GM23338 (cell line): ENCODE measurements at regions not wholly inside any gene's neighbourhood (a gene's known extent, or its start where the extent isn't known, plus 50 kb on each side); places are given as distances from the start of the nearest gene placed in this dataset.

Source experiments
- ATAC-seq: fragments of 200-7000 bp; cut with Tn5 transposase; 3 replicates; pipeline ENCODE4 v1.9.1; 2020
- DNase-seq: peaks from one replicate; pipeline ENCODE4 v3.0.0-alpha.2; 2015; ENCODE audit warnings: low spot score
- H2AFZ ChIP-seq: fragments of 200-600 bp; sonication (generic); 2 replicates; pipeline ENCODE4 v1.8.0; 2016; ENCODE audit warnings: antibody characterized with exemption, mild to moderate bottlenecking, moderate library complexity
- H3F3A ChIP-seq: fragments of 200-600 bp; sonication (generic); replicated peaks from 2 replicates; pipeline ENCODE4 v1.8.0; 2017; ENCODE audit warnings: antibody characterized with exemption, mixed run types, low read depth
- H3K27ac ChIP-seq: fragments of 200-600 bp; sonication (generic); 2 replicates; pipeline ENCODE4 v1.6.1; 2016; ENCODE audit warnings: low read depth
- H3K27me3 ChIP-seq: fragments of 200-600 bp; sonication (generic); 2 replicates; pipeline ENCODE4 v1.8.0; 2016; ENCODE audit warnings: mild to moderate bottlenecking, mixed run types, moderate library complexity; ENCODE audit not compliant: insufficient read depth
- H3K36me3 ChIP-seq: fragments of 200-600 bp; sonication (generic); 2 replicates; pipeline ENCODE4 v1.8.0; 2016; ENCODE audit warnings: mild to moderate bottlenecking; ENCODE audit not compliant: insufficient read depth
- H3K4me1 ChIP-seq: fragments of 200-600 bp; sonication (generic); 2 replicates; pipeline ENCODE4 v1.8.0; 2016; ENCODE audit warnings: mild to moderate bottlenecking, moderate library complexity; ENCODE audit not compliant: insufficient read depth
- H3K4me2 ChIP-seq: fragments of 200-600 bp; sonication (generic); 2 replicates; pipeline ENCODE4 v1.7.1; 2017; ENCODE audit warnings: mixed run types
- H3K4me3 ChIP-seq: fragments of 200-600 bp; sonication (generic); 2 replicates; pipeline ENCODE4 v1.6.1; 2016; ENCODE audit warnings: mixed run types
- H3K79me2 ChIP-seq: fragments of 200-600 bp; sonication (generic); replicated peaks from 2 replicates; pipeline ENCODE4 v1.8.0; 2017; ENCODE audit warnings: mild to moderate bottlenecking; ENCODE audit not compliant: insufficient read depth
- H3K9me2 ChIP-seq: fragments of 200-600 bp; sonication (generic); 2 replicates; pipeline ENCODE4 v1.8.0; 2017; ENCODE audit not compliant: insufficient read depth
- H4K20me1 ChIP-seq: fragments of 200-600 bp; sonication (generic); replicated peaks from 2 replicates; pipeline ENCODE4 v1.8.0; 2017; ENCODE audit warnings: mild to moderate bottlenecking; ENCODE audit not compliant: insufficient read depth
- H3K27ac Mint-ChIP-seq: 2 replicates; pipeline ENCODE4 v1.8.0; 2020; ENCODE audit warnings: inconsistent platforms, mild to moderate bottlenecking, moderate library complexity, mixed read lengths
- H3K27me3 Mint-ChIP-seq: 3 replicates; pipeline ENCODE4 v1.8.0; 2022; ENCODE audit warnings: low read depth, mild to moderate bottlenecking, moderate library complexity, mixed read lengths, inconsistent platforms; ENCODE audit not compliant: insufficient read depth, poor library complexity
- H3K36me3 Mint-ChIP-seq: 3 replicates; pipeline ENCODE4 v1.8.0; 2021; ENCODE audit warnings: low read depth, mild to moderate bottlenecking, inconsistent platforms, moderate library complexity, mixed read lengths
- H3K4me1 Mint-ChIP-seq: 3 replicates; pipeline ENCODE4 v1.8.0; 2020; ENCODE audit warnings: mild to moderate bottlenecking, inconsistent platforms, mixed read lengths
- H3K4me3 Mint-ChIP-seq: 3 replicates; pipeline ENCODE4 v1.8.0; 2021; ENCODE audit warnings: moderate library complexity, mild to moderate bottlenecking, inconsistent platforms, mixed read lengths
- H3K9me3 Mint-ChIP-seq: 3 replicates; pipeline ENCODE4 v1.8.0; 2020; ENCODE audit warnings: moderate library complexity, mild to moderate bottlenecking, inconsistent platforms, mixed read lengths
- ETS1 ChIP-seq: IDR thresholded peaks from 2 replicates; pipeline ENCODE4 v1.6.1; 2016; ENCODE audit warnings: antibody characterized with exemption
- EZH2 ChIP-seq: fragments of 200-600 bp; sonication (generic); IDR thresholded peaks from one replicate; pipeline ENCODE4 v1.8.0; 2017; ENCODE audit warnings: antibody characterized with exemption, mild to moderate bottlenecking, low read depth; ENCODE audit not compliant: unreplicated experiment
- EZH2phosphoT487 ChIP-seq: fragments of 200-600 bp; sonication (generic); IDR thresholded peaks from one replicate; pipeline ENCODE4 v1.8.1; 2018; ENCODE audit warnings: antibody characterized with exemption; ENCODE audit not compliant: unreplicated experiment
- JUNB ChIP-seq: IDR thresholded peaks from one replicate; pipeline ENCODE4 v1.6.1; 2016; ENCODE audit warnings: antibody characterized with exemption; ENCODE audit not compliant: unreplicated experiment
- NANOG ChIP-seq: IDR thresholded peaks from 2 replicates; pipeline ENCODE4 v1.6.1; 2016; ENCODE audit warnings: antibody characterized with exemption, borderline replicate concordance
- POLR2AphosphoS5 ChIP-seq: IDR thresholded peaks from 2 replicates; pipeline ENCODE4 v1.6.1; 2016; ENCODE audit warnings: antibody characterized with exemption, low read depth
- REST ChIP-seq: IDR thresholded peaks from one replicate; pipeline ENCODE4 v1.6.1; 2018; ENCODE audit warnings: antibody characterized with exemption; ENCODE audit not compliant: unreplicated experiment
- STAT1 ChIP-seq: IDR thresholded peaks from one replicate; pipeline ENCODE4 v1.6.1; 2016; ENCODE audit warnings: antibody characterized with exemption; ENCODE audit not compliant: unreplicated experiment
- ZNF114 ChIP-seq: fragments of 250-450 bp; sonication (Bioruptor Pico); IDR thresholded peaks from 2 replicates; pipeline ENCODE4 v1.5.0; 2020; ENCODE audit warnings: mild to moderate bottlenecking, moderate library complexity
- ZNF331 ChIP-seq: fragments of 250-450 bp; sonication (Bioruptor Pico); IDR thresholded peaks from 2 replicates; pipeline ENCODE4 v1.5.0; 2020; ENCODE audit warnings: low read depth, mild to moderate bottlenecking, moderate library complexity
- ZNF462 ChIP-seq: fragments of 250-450 bp; sonication (Bioruptor Pico); IDR thresholded peaks from 2 replicates; pipeline ENCODE4 v1.5.0; 2020; ENCODE audit warnings: mild to moderate bottlenecking, moderate library complexity

- Histone ChIP-seq H3F3A (no peaks in the 10 kb centered on the region), H3K4me3 (no peak overlapping the region), H3K4me2 (no peak overlapping the region), H3K27ac (no peak overlapping the region), H3K4me1 (peaks cover 7% of the 10 kb centered on the region; the same call in 1 of the 2 replicates), H3K36me3 (no peaks in the 10 kb centered on the region), H3K79me2 (no peaks in the 10 kb centered on the region), H3K9me2 (no peaks in the 10 kb centered on the region), H2AFZ (peak overlapping the region; percentile 45; the same call in 1 of the 2 replicates), H3K27me3 (no peaks in the 10 kb centered on the region), H4K20me1 (no peaks in the 10 kb centered on the region)
- Mint-ChIP-seq H3K36me3 (no peaks in the 10 kb centered on the region), H3K27ac (no peak overlapping the region), H3K4me3 (no peak overlapping the region), H3K4me1 (peaks cover 13% of the 10 kb centered on the region), H3K9me3 (no peaks in the 10 kb centered on the region), H3K27me3 (no peaks in the 10 kb centered on the region)
- ATAC-seq (no peak), DNase-seq (no peak)
- TF ChIP-seq EZH2phosphoT487 (no peak), ETS1 (no peak), NANOG (no peak), ZNF331 (no peak), STAT1 (no peak), EZH2 (no peak), POLR2AphosphoS5 (no peak), REST (no peak), ZNF114 (no peak), JUNB (no peak), ZNF462 (CRISPR knock-in tag) (no peak)
Observed at GRCh38 chr5:126338635-126339034, 84.6 kb upstream of the GRAMD2B start.
